Common myeloid progenitor, CD34-positive (primary cell): ENCODE measurements at regions not wholly inside any gene's neighbourhood (a gene's known extent, or its start where the extent isn't known, plus 50 kb on each side); places are given as distances from the start of the nearest gene placed in this dataset.

ENCODE experiments used
- CTCF ChIA-PET: fragments of 350-600 bp; sonication (Branson Sonifier 250); formaldehyde crosslinking; loops from one replicate; lab custom pipeline; 2021; ENCODE audit warnings: antibody characterized with exemption; lab: Charles Lee
- POLR2A ChIA-PET: fragments of 350-600 bp; sonication (Branson Sonifier 250); formaldehyde crosslinking; loops from one replicate; lab custom pipeline; 2021; ENCODE audit warnings: antibody characterized with exemption; lab: Charles Lee
- DNase-seq, 3 donors: peaks; one replicate each; pipeline versions ENCODE4 v3.0.0 to v3.0.0-alpha.2; 2013
- H3K27ac ChIP-seq, 2 experiments: 1 replicate in 1 of 2; 2 replicates in 1 of 2; pipeline ENCODE4 v1.7.0; 2013; ENCODE audit warnings: inconsistent platforms in 2 of 2, low read length in 2 of 2, mild to moderate bottlenecking in 2 of 2, low read depth in 1 of 2, moderate library complexity in 1 of 2; ENCODE audit not compliant: severe bottlenecking in 2 of 2, insufficient read depth in 1 of 2, poor library complexity in 1 of 2
- H3K27me3 ChIP-seq, 5 experiments: replicated peaks in 2 of 5; 1 replicate in 3 of 5; 2 replicates in 2 of 5; pipeline versions ENCODE4 v1.6.1 to v1.7.0; 2013; ENCODE audit warnings: low read length in 4 of 5, mild to moderate bottlenecking in 2 of 5, moderate library complexity in 2 of 5, inconsistent platforms in 1 of 5; ENCODE audit not compliant: insufficient read depth in 5 of 5, control insufficient read depth in 4 of 5
- H3K36me3 ChIP-seq, 4 experiments: 1 replicate in 2 of 4; 2 replicates in 2 of 4; pipeline versions ENCODE4 v1.6.1 to v1.7.0; 2013; ENCODE audit warnings: low read length in 3 of 4, control low read depth in 1 of 4, mild to moderate bottlenecking in 1 of 4; ENCODE audit not compliant: control insufficient read depth in 4 of 4, insufficient read depth in 4 of 4
- H3K4me1 ChIP-seq, 4 experiments: 1 replicate in 3 of 4; 2 replicates in 1 of 4; pipeline versions ENCODE4 v1.6.1 to v1.7.1; 2013; ENCODE audit warnings: low read length in 3 of 4, mild to moderate bottlenecking in 3 of 4, control low read depth in 1 of 4, inconsistent platforms in 1 of 4, moderate library complexity in 1 of 4; ENCODE audit not compliant: control insufficient read depth in 4 of 4, insufficient read depth in 4 of 4; ENCODE audit errors: control extremely low read depth in 1 of 4
- H3K4me3 ChIP-seq, 7 experiments: 1 replicate in 4 of 7; 2 replicates in 3 of 7; pipeline versions ENCODE4 v1.5.1 to v1.7.0; 2013; ENCODE audit warnings: mild to moderate bottlenecking in 7 of 7, low read length in 6 of 7, moderate library complexity in 6 of 7, inconsistent platforms in 2 of 7, low read depth in 2 of 7, control low read depth in 1 of 7; ENCODE audit not compliant: insufficient read depth in 4 of 7, control insufficient read depth in 1 of 7; ENCODE audit errors: extremely low read depth in 1 of 7
- H3K9me3 ChIP-seq, 5 experiments: 1 replicate in 4 of 5; 2 replicates in 1 of 5; pipeline versions ENCODE4 v1.6.1 to v1.7.1; 2013; ENCODE audit warnings: low read length in 4 of 5, mild to moderate bottlenecking in 2 of 5, inconsistent platforms in 1 of 5, low read depth in 1 of 5, moderate library complexity in 1 of 5; ENCODE audit not compliant: control insufficient read depth in 4 of 5, insufficient read depth in 2 of 5; ENCODE audit errors: control extremely low read depth in 1 of 5
- WGBS: methylation state at CpG from one replicate; pipeline ENCODE4 v1.1.5; 2013; ENCODE audit not compliant: insufficient coverage; 5-methylcytosine and 5-hydroxymethylcytosine counted together

GRCh38 chr13:112181336-112182067 is 114.6 kb downstream of the SOX1 start:
- H3K36me3 ChIP-seq: no peaks in the 10 kb centered on the region
- WGBS: 77% methylated on average over 13 of the region's 13 CpGs
- no peak overlapping the region for H3K27ac ChIP-seq
- H3K27me3 ChIP-seq: peaks cover 0 to 15% (median 2%) of the 10 kb centered on the region in 5 experiments
- CTCF ChIA-PET: no interaction called here
- H3K4me1 ChIP-seq: no peaks in the 10 kb centered on the region
- H3K9me3 ChIP-seq: no peaks in the 10 kb centered on the region
- POLR2A ChIA-PET: no interaction called here
- H3K4me3 ChIP-seq: no peak overlapping the region
- DNase-seq: no peak

DNA sequence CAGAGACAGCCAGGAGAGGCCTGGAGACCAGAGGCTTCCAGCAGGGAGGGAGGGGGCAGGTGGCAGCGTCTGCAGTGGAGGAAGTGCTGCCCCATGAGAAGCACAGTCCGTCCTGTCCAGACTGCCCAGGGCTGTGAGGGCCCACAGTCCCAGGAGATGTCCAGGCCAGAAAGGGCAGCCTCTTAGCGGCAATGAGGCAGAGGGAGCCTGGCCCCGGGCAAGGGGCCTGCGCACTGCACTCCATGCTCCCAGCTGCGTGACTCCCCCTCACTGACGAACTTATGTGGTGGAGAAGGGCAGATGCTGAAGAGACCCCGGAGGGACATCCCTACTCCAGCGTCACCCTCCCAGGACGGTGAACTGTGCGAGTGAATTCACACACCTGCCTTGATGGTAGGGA is 115.3 kb downstream of the SOX1 start:
- POLR2A ChIA-PET: no interaction called here
- Histone ChIP-seq H3K4me1 (no peaks in the 10 kb centered on the region), H3K4me3 (no peak overlapping the region), H3K9me3 (no peaks in the 10 kb centered on the region), H3K27ac (no peak overlapping the region), H3K36me3 (no peaks in the 10 kb centered on the region), H3K27me3 (peaks cover 0 to 15% (median 2%) of the 10 kb centered on the region in 5 experiments)
- no peak for DNase-seq
- 81% methylated on average over 10 of the region's 11 CpGs for WGBS
- CTCF ChIA-PET: no interaction called here

DNA sequence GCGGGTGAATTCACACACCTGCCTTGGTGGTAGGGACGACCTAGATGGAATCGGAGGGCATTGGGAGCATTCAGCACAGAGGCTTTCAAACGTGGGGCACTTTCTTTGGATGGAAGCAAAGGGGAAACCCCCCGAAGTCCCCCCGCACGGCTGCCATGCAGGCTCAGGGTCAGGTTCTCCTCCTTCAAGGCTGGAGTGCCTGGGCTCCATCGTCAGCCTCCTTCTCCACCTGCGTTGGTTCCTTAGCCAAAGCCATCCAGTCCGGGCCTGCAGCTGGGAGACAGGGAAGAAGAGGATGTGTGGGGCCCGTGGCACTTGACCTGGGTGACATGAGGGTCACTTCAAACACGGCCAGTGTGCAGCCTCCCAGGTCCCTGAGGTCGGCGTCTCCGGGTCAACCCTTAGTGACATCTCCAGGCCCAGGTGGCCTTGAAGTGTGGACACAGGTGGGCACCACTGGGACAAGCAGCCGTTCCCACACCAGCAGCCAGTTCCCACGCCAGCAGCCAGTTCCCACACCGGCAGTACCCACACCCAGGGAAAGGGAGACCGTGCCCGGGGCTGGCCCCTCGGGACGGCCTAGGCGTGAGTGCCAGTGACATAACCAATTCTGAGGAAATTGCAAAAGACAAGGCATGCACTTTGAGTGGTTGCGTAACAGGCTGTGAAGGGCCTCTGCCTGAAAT is 116.0 kb downstream of the SOX1 start:
- POLR2A ChIA-PET: no interaction called here
- Histone ChIP-seq H3K4me1 (no peaks in the 10 kb centered on the region), H3K27me3 (peaks cover 0 to 15% (median 2%) of the 10 kb centered on the region in 5 experiments), H3K27ac (no peak overlapping the region), H3K4me3 (no peak overlapping the region), H3K9me3 (no peaks in the 10 kb centered on the region), H3K36me3 (no peaks in the 10 kb centered on the region)
- no peak for DNase-seq
- CTCF ChIA-PET: no interaction called here
- 73% methylated on average over 23 of the region's 24 CpGs for WGBS

DNA sequence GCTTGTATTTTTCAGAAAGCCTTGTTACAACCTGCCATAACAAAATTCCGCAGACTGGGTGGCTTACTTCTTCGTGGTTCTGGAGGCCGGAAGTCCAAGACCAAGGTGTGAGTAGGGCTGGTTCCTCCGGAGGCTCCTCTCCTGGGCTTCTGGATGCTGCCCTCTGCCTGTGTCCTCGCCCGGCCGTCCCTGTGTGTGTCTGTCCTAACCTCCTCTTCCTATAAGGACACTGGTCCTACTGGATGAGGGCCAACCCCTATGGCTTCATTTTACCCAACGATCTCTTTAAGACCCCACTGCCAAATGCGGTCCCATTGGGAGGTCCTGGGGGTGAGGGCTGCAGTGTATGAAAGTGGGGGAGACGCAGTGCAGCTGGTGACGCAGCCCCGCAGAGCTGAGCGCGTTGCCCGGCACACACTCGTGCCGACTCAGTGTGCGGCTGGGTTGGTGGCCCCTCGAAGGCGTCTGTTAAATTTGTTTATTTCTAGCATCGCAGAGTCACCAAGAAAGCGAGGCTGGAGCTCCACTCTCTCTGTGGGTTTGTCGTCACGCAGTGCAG is 116.7 kb downstream of the SOX1 start:
- 88% methylated on average over 17 of the region's 24 CpGs for WGBS
- no peak overlapping the region for H3K4me3 ChIP-seq
- POLR2A ChIA-PET: no interaction called here
- no peaks in the 10 kb centered on the region for H3K9me3 ChIP-seq
- H3K36me3 ChIP-seq: no peaks in the 10 kb centered on the region
- peaks cover 0 to 15% (median 2%) of the 10 kb centered on the region in 5 experiments for H3K27me3 ChIP-seq
- no peaks in the 10 kb centered on the region for H3K4me1 ChIP-seq
- CTCF ChIA-PET: no interaction called here
- H3K27ac ChIP-seq: no peak overlapping the region
- no peak for DNase-seq

DNA sequence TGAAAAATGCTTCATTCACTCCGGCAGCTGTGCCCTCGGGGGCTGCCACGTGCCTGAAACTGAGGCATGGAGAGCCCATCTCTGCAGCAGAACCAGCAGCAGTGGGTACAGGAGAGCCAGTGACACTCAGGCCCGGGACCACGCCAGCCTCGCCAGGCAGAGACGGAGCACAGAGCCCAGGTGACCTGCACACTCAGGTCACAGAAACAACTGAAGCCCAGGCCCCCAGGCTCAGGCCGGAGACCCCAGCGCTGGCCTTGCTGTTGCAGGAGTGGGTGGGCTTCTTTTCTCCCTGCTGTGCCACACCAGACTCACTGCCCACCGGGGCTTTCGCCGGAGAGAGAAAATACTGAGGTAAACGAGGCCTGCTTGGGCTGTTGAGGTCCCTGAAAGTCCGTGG is 117.3 kb downstream of the SOX1 start:
- no peaks in the 10 kb centered on the region for H3K36me3 ChIP-seq
- no peaks in the 10 kb centered on the region for H3K4me1 ChIP-seq
- H3K4me3 ChIP-seq: no peak overlapping the region
- no peak for DNase-seq
- ChIA-PET CTCF (no interaction called here), POLR2A (no interaction called here)
- H3K27me3 ChIP-seq: peaks cover 0 to 14% (median 2%) of the 10 kb centered on the region in 5 experiments
- WGBS: 88% methylated on average over 10 of the region's 14 CpGs
- no peaks in the 10 kb centered on the region for H3K9me3 ChIP-seq
- no peak overlapping the region for H3K27ac ChIP-seq

DNA sequence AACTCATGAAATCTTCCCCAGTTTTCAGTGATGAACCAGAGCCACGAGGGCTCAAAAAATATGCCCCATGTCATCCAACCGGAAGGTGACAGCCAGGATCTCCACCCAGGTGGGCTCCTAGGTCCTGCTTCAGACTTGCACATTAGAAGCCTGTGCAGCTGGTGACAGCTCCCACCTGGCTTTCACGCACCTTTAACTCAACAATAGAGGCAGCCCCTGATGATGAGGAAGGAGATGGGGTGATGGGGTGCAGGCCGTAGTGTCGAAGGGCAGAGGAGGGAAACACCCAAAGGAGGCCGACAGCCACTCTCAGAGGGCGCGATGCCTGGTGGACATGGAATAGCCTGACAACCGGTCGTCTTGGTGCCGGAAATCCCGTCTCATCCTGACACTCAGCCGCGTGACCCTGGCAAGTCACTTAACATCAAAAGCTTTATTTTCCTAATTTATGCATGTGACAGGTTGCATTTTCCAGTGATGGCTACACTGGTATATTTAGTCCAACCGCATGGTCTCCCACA is 118.0 kb downstream of the SOX1 start:
- Histone ChIP-seq H3K4me3 (no peak overlapping the region), H3K27me3 (peaks cover 0 to 13% (median 2%) of the 10 kb centered on the region in 5 experiments), H3K4me1 (no peaks in the 10 kb centered on the region), H3K27ac (no peak overlapping the region), H3K36me3 (no peaks in the 10 kb centered on the region), H3K9me3 (no peaks in the 10 kb centered on the region)
- WGBS: 96% methylated on average over 14 of the region's 15 CpGs
- POLR2A ChIA-PET: no interaction called here
- CTCF ChIA-PET: no interaction called here
- no peak for DNase-seq

DNA sequence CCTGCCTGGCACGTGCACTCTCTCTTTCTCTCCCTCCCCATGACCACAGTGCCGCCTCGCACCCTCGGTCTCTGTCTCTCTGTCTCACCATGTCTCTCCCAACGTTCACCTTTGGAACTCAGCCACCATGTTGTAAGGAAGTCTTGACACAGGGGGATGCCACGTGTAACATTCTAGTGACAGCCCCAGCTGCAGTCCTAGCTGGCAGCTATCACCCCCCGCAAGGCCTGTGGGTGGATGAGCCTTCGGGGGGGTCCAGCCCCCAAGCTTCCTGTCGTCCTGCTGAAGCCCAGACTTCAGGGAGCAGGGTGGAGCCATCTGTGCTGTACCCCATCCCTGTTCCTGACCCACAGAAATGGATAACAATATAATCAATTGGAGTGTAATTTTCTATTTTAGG is 118.5 kb downstream of the SOX1 start:
- ChIA-PET POLR2A (no interaction called here), CTCF (no interaction called here)
- 94% methylated on average over 2 of the region's 9 CpGs for WGBS

More for the DNA sequence above, 118.5 kb downstream of the SOX1 start:
- Histone ChIP-seq H3K4me1 (no peaks in the 10 kb centered on the region), H3K27me3 (peaks cover 0 to 11% (median 2%) of the 10 kb centered on the region in 5 experiments), H3K4me3 (no peak overlapping the region), H3K27ac (no peak overlapping the region), H3K9me3 (no peaks in the 10 kb centered on the region), H3K36me3 (no peaks in the 10 kb centered on the region)
- no peak for DNase-seq
